ENCODE measurements at regions not wholly inside any gene's neighbourhood (a gene's known extent, or its start where the extent isn't known, plus 50 kb on each side); places are given as distances from the start of the nearest gene placed in this dataset.
"Not testable (repeated sequence)": the region's sequence is repeated elsewhere in the genome, so short reads cannot be mapped to it uniquely, and the experiment has no call there.

DNA sequence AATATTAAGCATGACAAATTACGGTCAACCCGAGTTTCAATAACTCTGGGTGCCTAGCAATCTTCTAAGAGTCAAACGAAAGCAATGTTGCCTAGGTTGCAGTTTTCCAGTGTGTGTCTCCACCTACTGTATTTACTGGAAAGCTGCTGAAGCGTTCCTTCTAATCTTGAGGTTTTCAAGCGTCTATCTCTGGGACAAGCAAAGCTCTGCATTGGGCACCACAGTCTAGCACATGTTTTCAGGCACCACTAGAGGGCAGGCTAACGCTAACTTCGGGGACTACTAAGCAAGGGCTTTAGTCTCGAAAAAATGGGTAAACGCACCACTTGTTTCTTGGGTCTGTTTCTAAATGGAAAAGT lies 82.7 kb upstream of the KIF2A start:
- 2 to 7% methylated on average over 9 of the region's 9 CpGs for WGBS, 2 donors
- not testable (repeated sequence) for H3K27ac ChIP-seq; H3K9me3 ChIP-seq; H3K36me3 ChIP-seq (ENCODE audit: low read depth, missing control alignments); H3K4me3 ChIP-seq; H3K27me3 ChIP-seq; H3K4me1 ChIP-seq
- intact Hi-C loops (cut with DNase I; ENCODE audit: low total_unique reads) = loop anchor here (10.0 kb wide), 1 partner anchor 132 kb away; no protein-coding TSS in a partner anchor
- TF ChIP-seq, protein P1, sequence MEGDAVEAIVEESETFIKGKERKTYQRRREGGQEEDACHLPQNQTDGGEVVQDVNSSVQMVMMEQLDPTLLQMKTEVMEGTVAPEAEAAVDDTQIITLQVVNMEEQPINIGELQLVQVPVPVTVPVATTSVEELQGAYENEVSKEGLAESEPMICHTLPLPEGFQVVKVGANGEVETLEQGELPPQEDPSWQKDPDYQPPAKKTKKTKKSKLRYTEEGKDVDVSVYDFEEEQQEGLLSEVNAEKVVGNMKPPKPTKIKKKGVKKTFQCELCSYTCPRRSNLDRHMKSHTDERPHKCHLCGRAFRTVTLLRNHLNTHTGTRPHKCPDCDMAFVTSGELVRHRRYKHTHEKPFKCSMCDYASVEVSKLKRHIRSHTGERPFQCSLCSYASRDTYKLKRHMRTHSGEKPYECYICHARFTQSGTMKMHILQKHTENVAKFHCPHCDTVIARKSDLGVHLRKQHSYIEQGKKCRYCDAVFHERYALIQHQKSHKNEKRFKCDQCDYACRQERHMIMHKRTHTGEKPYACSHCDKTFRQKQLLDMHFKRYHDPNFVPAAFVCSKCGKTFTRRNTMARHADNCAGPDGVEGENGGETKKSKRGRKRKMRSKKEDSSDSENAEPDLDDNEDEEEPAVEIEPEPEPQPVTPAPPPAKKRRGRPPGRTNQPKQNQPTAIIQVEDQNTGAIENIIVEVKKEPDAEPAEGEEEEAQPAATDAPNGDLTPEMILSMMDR (IDR thresholded peaks at IDR 0.05) = peak in 2 of 3 experiments; percentile 35 to 57
- DNase-seq = peak; percentile 91

DNA sequence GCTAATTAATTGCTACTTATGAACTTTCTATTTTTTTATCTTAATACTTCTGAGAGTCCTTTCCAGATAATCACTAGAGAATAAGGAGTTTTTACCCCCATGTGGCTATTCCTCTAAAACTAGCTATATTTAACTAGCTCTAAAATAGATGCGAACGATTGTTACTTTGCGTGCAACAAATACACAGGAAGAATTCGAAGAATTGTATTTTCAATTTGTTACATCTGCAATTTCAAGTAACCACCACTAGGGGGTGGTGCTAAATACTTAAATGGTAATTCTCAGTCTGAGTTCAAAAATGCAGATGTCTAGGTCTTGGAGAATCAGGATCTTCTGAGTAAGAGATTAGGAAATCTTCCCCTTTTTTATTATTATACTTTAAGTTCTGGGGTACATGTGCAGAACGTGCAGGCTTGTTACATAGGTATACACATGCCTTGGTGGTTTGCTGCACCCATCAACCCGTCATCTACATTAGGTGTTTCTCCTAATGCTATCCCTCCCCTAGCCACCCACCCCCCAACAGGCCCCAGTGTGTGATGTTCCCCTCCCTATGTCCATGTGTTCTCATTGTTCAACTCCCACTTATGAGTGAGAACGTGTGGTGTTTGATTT lies 80.9 kb upstream of the KIF2A start:
- H3K36me3 ChIP-seq (ENCODE audit: low read depth, missing control alignments); H3K27ac ChIP-seq; H3K27me3 ChIP-seq; H3K4me3 ChIP-seq; H3K9me3 ChIP-seq; H3K4me1 ChIP-seq; DNase-seq: not testable (repeated sequence)
- intact Hi-C loops (cut with DNase I; ENCODE audit: low total_unique reads) = loop anchor here (10.0 kb wide), 1 partner anchor 130 kb away; no protein-coding TSS in a partner anchor
- WGBS, 2 donors = 48 to 62% methylated on average over 7 of the region's 7 CpGs
- TF ChIP-seq, protein P1 (IDR thresholded peaks at IDR 0.05) = peak; percentile 34 to 68 (median 38)

DNA sequence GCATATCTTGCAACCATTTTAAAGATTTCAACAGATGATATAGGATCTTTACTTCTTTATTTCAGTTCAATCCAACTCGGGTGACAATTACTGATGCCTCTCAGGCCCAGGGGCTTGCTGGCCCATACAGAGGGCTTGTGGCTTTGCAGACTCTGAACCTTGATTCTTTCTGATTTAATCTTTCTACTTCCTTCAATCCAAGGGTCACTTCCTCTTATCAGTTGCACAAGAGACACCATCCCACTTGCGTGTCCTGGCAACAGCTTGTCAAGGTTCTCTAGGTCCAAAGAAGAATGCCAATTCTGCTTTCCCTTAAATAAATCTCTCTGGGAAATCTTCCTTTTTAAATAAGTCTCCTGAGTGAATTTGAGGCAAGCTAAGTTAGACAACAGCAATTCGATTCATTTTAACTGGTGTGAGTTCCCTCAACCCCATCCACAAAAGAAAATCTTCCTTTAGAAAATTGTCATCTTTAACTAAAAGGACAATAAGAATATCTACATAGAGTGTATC lies 75.1 kb upstream of the KIF2A start:
- H3K27me3 ChIP-seq; H3K9me3 ChIP-seq; H3K36me3 ChIP-seq (ENCODE audit: low read depth, missing control alignments); H3K4me1 ChIP-seq; intact Hi-C loops (cut with DNase I; ENCODE audit: low total_unique reads); DNase-seq; H3K27ac ChIP-seq; H3K4me3 ChIP-seq: not testable (repeated sequence)
- 74 to 81% methylated on average over 3 of the region's 3 CpGs for WGBS, 2 donors

DNA sequence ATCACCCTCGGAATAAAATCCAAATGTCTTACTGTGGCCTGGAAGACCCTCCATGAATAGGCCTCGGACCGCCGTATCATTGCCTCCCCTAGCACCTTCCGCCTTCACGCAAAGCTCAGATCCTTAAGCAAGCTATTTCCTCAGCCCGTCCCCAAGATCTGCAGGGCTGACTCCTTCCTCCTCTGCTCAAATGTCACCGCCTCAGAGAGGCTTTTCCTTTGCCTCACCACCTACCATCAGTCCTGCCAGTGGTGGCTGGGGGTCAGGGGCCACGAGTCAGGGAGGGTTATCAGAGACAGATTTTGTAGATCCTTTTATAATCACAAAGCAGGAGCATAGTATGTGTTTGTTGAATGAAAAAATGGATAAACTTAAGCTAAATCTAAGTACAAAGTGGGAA lies 74.4 kb upstream of the KIF2A start:
- TF ChIP-seq POLR2A (IDR thresholded peaks at IDR 0.05) = no peak
- TF ChIP-seq, protein P1 (IDR thresholded peaks at IDR 0.05) = no peak
- H3K36me3 ChIP-seq (ENCODE audit: low read depth, missing control alignments) = no peaks in the 10 kb centered on the region
- WGBS, 2 donors = 89 to 91% methylated on average over 9 of the region's 9 CpGs
- no peak overlapping the region for H3K27ac ChIP-seq
- H3K4me1 ChIP-seq = no peaks in the 10 kb centered on the region
- DNase-seq = no peak
- H3K27me3 ChIP-seq = no peaks in the 10 kb centered on the region
- no peaks in the 10 kb centered on the region for H3K9me3 ChIP-seq
- H3K4me3 ChIP-seq = no peak overlapping the region
- intact Hi-C loops (cut with DNase I; ENCODE audit: low total_unique reads) = no loop called here

DNA sequence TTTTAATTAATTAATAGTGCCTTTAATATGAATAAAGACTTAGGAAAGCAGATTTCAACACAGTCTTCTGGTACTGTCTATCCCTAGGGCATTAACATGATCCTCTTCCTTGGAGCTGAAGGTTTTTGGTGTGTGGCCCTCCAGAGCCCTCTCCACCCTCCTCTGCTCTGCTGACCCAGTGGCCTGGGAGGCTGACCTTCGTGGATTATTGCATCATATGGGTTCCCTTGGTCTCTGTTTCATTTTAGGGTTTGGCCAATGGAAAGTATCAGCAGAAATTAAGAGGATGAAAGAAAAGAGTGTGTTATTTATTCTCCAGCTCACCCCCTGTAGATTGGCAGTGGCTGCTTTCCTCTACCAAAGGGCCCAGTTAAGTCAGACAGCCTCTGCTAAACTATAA lies 73.8 kb upstream of the KIF2A start:
- WGBS, 2 donors = 73 to 81% methylated on average over 1 of the region's 1 CpG
- DNase-seq; H3K36me3 ChIP-seq (ENCODE audit: low read depth, missing control alignments); H3K27ac ChIP-seq; H3K4me3 ChIP-seq; H3K4me1 ChIP-seq; H3K27me3 ChIP-seq; intact Hi-C loops (cut with DNase I; ENCODE audit: low total_unique reads); H3K9me3 ChIP-seq: not testable (repeated sequence)

DNA sequence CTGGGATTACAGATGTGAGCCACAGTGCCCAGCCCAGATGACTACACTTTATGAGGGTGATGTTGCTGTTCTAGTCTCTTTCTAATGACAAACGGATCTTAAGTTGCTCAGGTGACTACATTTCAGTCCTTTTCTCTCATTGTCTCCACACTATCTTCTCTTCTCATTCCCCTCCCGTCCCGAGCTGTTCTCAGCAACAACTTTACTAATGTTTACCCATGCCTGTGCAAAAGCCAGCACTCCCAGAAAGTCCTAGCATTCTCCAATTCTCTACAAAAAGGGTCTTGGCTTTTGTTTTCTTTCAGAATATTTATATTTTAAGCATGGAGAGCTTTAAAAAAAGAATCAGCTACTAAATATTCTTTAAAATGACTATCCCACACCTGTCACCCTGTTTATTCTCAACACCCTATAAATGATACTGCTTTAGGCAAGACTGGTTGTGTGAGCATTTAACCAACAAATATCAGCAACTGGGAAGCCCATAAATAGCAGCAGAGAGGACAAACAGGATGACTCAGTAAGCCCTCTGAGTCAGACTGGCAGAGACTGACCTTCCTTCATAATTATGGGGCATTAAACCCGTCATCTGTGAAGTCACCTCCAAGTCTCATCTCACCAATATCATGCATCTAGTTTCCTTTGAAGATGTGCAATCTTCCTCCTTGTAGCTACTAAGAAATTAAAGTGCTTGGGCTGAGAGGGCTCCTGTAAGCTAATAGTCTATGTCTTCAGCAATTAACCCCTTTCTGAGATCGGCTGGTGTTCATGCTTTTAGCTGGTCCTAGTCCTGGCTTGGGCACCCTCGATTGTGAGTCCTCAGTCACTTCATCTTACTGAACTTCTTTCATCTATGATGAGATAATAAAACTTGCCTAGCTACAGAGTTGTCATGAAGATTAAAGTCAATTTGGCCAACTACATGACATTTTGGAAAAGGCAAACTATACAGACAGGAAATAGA lies 72.6 kb upstream of the KIF2A start:
- H3K4me3 ChIP-seq; intact Hi-C loops (cut with DNase I; ENCODE audit: low total_unique reads); H3K27ac ChIP-seq; H3K36me3 ChIP-seq (ENCODE audit: low read depth, missing control alignments); H3K27me3 ChIP-seq; DNase-seq; H3K9me3 ChIP-seq; H3K4me1 ChIP-seq: not testable (repeated sequence)
- 66 to 77% methylated on average over 6 of the region's 6 CpGs for WGBS, 2 donors

DNA sequence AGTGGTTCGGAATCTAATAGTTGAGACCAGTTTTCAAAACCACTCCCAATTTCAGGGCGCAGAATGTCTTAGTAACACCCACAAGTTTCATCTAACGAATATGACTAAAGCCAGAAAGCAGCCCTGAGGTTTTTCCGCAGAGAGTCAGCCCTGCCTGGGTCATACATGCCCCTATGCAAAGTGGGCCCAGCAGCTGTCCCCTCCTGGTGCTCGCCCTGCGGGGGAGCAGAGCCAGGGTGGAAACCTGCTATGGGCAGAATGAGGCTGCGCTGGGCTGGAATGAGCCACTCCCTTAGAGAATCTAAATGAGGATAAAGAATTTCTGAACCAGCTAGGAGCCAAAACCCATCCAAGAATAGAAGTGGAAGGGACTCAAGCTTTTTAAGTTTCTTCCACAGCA lies 69.4 kb upstream of the KIF2A start:
- H3K4me3 ChIP-seq; intact Hi-C loops (cut with DNase I; ENCODE audit: low total_unique reads); H3K36me3 ChIP-seq (ENCODE audit: low read depth, missing control alignments); DNase-seq; H3K9me3 ChIP-seq; H3K27me3 ChIP-seq; H3K27ac ChIP-seq; H3K4me1 ChIP-seq: not testable (repeated sequence)
- 75 to 86% methylated on average over 7 of the region's 7 CpGs for WGBS, 2 donors

DNA sequence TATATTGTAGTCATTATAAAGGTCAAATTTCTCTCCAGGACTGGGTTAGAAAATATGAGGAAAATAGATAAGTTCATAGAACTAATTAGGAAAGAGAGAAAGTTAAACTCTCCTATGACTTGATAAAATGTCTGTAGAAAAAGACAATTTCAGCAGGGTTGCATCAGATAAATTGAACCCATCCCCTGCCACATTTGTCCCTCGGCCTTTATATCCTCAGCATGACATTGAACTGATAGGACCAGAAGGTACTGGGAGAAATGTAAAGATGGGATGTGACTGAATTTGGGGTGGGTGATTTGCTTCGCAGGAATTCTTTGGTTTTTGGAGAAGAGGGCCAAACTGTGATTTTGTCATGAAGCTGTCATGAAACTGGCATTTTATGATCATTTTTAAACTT lies 68.1 kb upstream of the KIF2A start:
- WGBS, 2 donors = 94% methylated on average over 2 of the region's 2 CpGs
- DNase-seq = not testable (repeated sequence)

DNA sequence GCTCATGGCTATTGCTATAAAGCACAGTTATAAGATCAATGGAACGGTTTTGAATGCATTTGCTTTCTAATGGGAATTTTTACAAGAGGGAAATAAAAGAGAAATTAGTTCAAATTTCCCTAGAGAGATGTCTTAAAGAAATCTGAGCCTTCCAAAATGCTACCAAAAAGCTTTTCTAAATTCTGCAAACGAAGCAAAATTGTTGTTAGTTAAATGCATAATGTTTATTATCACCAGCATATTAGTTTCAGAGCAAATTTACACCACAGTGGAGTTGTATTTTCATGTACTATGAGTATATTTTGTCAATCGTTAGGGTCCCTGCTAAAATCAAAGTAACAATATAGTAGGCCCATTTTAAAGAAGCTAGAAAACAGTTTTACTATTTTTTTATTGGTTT lies 67.4 kb upstream of the KIF2A start:
- H3K36me3 ChIP-seq (ENCODE audit: low read depth, missing control alignments); H3K9me3 ChIP-seq; H3K27me3 ChIP-seq; intact Hi-C loops (cut with DNase I; ENCODE audit: low total_unique reads); H3K4me1 ChIP-seq; H3K27ac ChIP-seq; DNase-seq; H3K4me3 ChIP-seq: not testable (repeated sequence)
- 86 to 88% methylated on average over 3 of the region's 3 CpGs for WGBS, 2 donors

More for the DNA sequence above, 68.1 kb upstream of the KIF2A start:
- intact Hi-C loops (cut with DNase I; ENCODE audit: low total_unique reads); H3K36me3 ChIP-seq (ENCODE audit: low read depth, missing control alignments); H3K4me3 ChIP-seq; H3K4me1 ChIP-seq; H3K9me3 ChIP-seq; H3K27me3 ChIP-seq; H3K27ac ChIP-seq: not testable (repeated sequence)

Data from testis (tissue), 2 donors.